Islet of Langerhans (tissue), 1 donor: ENCODE measurements at regions not wholly inside any gene's neighbourhood (a gene's known extent, or its start where the extent isn't known, plus 50 kb on each side); places are given as distances from the start of the nearest gene placed in this dataset.

Experiments
- FAIRE-seq: peaks from one replicate; lab custom pipeline; 2011; peaks lifted over from hg19 to GRCh38; lab: Jason Lieb, UNC

- no peak for FAIRE-seq
These were observed 1034.0 kb downstream of the TLE4 start for GRCh38 chr9:80605793-80606192.

- FAIRE-seq, result peak; percentile 95
These were observed 1033.4 kb downstream of the TLE4 start for GRCh38 chr9:80605129-80605528.

GRCh38 chr9:80602291-80602690 lies 1030.5 kb downstream of the TLE4 start:
- FAIRE-seq, result no peak

GRCh38 chr9:80596579-80596978 lies 1024.8 kb downstream of the TLE4 start:
- FAIRE-seq, result no peak

- FAIRE-seq, result no peak
These were observed 1023.4 kb downstream of the TLE4 start for GRCh38 chr9:80595192-80595591.

GRCh38 chr9:80592413-80592812 lies 1020.6 kb downstream of the TLE4 start:
- FAIRE-seq, result no peak

GRCh38 chr9:80586786-80587330 lies 1015.1 kb downstream of the TLE4 start:
- no peak for FAIRE-seq

- no peak for FAIRE-seq
These were observed 1000.2 kb downstream of the TLE4 start for GRCh38 chr9:80571953-80572352.

DNA sequence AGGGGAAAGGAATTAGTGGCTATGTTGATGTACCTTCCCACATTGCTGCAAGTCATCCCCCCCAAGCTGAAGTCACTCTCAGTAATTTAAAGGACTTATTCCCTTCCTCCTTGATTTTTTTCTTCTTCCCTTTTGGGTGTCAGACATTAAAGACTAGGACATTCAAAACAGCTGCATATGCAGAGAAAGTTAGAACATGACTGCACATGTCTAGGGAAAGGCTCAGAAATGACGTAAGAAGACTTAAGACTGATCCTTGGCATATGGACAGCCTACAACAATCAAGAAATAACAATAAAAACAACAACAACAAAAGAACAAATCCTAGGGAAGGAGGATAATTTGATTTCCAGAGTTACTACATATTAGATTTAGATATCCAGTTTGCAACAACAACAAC lies 997.5 kb downstream of the TLE4 start:
- no peak for FAIRE-seq

GRCh38 chr9:80561526-80561925 lies 989.8 kb downstream of the TLE4 start:
- FAIRE-seq, result no peak

GRCh38 chr9:80560976-80561375 lies 989.2 kb downstream of the TLE4 start:
- FAIRE-seq, result no peak

DNA sequence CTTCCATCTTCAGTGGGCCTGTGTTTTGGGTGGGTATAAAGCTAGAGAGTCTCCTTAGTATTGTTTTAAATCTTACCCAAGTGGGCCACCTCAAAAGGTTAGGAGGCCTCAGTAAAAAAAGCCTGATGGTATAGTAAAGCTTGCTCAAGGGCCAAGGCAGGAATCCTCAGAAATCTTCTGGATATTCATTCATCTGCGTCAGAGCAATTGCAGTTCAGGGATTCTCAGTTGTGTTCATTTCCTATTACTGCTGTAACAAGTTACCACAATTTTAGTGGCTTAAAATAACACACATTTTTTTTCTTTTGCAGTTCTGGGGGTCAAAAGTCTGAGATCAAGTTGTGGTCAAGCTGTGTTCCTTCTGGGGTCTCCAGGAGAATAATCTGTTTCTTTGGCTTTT lies 985.5 kb downstream of the TLE4 start:
- no peak for FAIRE-seq

GRCh38 chr9:80556631-80557030 lies 984.9 kb downstream of the TLE4 start:
- FAIRE-seq, result no peak

- no peak for FAIRE-seq
These were observed 984.1 kb downstream of the TLE4 start for GRCh38 chr9:80555782-80556325.

DNA sequence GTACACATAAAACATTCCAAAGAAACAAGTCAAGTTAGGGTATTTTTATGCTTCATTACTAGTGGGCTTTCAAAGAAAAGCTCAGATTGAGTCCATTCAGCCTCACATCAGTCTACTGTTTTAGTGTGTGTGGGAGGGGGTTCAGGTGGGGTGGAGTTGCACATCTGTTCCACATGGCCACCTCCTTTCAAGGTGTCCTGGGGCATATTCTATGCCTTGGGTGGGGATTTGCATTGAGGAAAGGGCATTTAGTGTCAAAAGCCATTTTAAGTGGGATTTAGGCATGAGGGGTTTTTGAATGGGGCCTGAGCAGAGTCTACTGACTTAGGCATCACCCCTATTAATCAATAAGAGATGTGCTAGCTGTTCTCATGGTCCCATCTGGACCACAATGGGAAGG lies 983.1 kb downstream of the TLE4 start:
- FAIRE-seq, result no peak

- no peak for FAIRE-seq
These were observed 982.5 kb downstream of the TLE4 start for GRCh38 chr9:80554301-80554700.

DNA sequence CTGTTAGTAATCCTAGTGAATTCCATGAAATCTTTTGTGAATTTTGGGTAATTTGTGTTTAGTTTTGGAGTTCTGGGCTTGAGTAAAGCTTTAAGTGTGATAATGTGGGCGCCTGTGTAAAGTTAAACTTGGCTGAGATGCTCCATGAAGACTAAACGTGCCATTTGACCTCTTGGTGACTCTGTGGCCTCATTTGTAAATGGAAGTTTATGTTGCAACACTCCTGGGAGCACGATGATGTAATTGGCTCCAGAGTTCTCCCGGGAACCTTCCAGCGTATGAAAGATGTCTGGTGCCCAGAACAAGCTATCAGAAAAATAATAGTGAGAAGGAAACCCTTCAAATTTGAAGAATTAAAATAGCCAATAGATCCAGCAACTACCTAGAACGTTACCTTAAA lies 981.2 kb downstream of the TLE4 start:
- no peak for FAIRE-seq

- FAIRE-seq, result no peak
These were observed 978.4 kb downstream of the TLE4 start for GRCh38 chr9:80550181-80550580.

DNA sequence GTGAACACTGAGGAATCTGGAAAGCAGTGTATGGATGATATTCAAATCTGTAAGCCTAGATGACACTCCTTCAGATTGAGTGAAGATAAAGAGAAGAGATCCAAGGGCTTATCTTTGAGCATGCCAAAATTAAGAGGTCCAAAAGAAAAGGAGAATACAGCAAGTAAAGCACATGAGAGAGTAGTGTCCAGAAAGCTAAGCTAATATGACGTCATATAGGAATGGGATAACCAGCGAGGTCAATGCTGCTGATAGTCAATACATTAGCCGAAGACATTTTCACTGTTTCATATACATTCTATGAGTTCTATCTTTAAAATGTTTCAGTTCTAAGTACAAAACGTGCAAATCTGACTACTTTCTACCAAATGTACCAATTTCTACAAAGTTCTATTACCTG lies 975.8 kb downstream of the TLE4 start:
- FAIRE-seq, result no peak

- FAIRE-seq, result no peak
These were observed 968.6 kb downstream of the TLE4 start for GRCh38 chr9:80540387-80540786.

GRCh38 chr9:80538976-80539375 lies 967.2 kb downstream of the TLE4 start:
- FAIRE-seq, result no peak

DNA sequence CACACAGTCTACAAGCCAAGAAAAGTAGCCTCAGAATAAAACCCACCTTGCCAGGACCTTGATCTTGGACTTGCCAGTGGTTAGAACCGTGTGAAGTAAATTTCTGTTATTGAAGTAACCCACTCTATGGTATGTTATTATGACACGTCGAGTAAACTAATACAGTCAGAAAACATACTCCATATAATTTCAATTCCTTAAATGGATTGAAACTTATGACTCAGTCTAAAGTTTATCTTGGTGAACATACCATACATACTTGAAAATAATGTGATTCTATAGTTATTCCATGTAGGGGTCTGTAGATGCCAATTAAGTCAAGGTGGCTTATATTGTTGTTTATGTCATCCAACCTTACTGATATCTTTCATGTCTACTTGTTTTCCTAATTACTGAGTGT lies 950.7 kb downstream of the TLE4 start:
- FAIRE-seq, result no peak

- FAIRE-seq, result no peak
These were observed 949.4 kb downstream of the TLE4 start for GRCh38 chr9:80521151-80521550.

DNA sequence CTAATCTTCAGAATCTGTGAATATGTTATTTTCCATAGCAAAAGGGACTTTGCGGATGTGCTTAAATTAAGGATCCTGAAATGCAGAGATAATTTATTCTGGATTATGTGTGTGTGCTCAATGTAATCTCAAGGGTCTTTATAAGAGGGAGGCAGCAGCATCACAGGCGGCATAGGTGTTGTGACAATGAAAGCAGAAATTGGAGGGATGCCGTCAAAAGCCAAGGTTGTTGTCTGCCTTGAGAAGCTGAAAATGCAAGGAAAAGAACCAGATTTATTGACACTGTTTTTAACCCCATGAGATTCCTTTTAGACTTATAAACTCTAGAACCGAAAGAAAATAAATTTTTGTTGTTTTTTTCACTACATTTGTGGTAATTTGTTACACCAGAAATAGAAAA lies 948.5 kb downstream of the TLE4 start:
- no peak for FAIRE-seq

GRCh38 chr9:80518441-80518840 lies 946.7 kb downstream of the TLE4 start:
- FAIRE-seq, result no peak
